CD14-positive monocyte (primary cell): ENCODE measurements at regions not wholly inside any gene's neighbourhood (a gene's known extent, or its start where the extent isn't known, plus 50 kb on each side); places are given as distances from the start of the nearest gene placed in this dataset.

Experiments used
- DNase-seq, 3 donors: peaks; one replicate each; pipeline ENCODE4 v3.0.0-alpha.2; 2011 to 2022
- H2AFZ ChIP-seq: 2 replicates; pipeline ENCODE4 v1.6.0; 2012; ENCODE audit warnings: mild to moderate bottlenecking, low read depth, low read length, inconsistent platforms; ENCODE audit not compliant: insufficient read depth, poor library complexity, severe bottlenecking
- H3K27ac ChIP-seq, 2 donors: 1 replicate in 1 of 2; 2 replicates in 1 of 2; pipeline ENCODE4 v1.5.1; 2012 to 2013; ENCODE audit warnings: low read length in 2 of 2, control low read depth in 1 of 2, inconsistent platforms in 1 of 2, low read depth in 1 of 2, mild to moderate bottlenecking in 1 of 2
- H3K27me3 ChIP-seq, 2 donors: one replicate each; pipeline versions ENCODE4 v1.6.0 to v1.6.1; 2011 to 2013; ENCODE audit warnings: low read length in 2 of 2; ENCODE audit not compliant: control insufficient read depth in 2 of 2, insufficient read depth in 2 of 2
- H3K36me3 ChIP-seq, 2 donors: replicated peaks in 1 of 2; 1 replicate in 1 of 2; 2 replicates in 1 of 2; pipeline versions ENCODE4 v1.5.1 to v1.6.1; 2012 to 2013; ENCODE audit warnings: low read length in 2 of 2, control low read depth in 1 of 2, inconsistent platforms in 1 of 2, mild to moderate bottlenecking in 1 of 2; ENCODE audit not compliant: insufficient read depth in 2 of 2, control insufficient read depth in 1 of 2
- H3K4me1 ChIP-seq, 2 donors: 1 replicate in 1 of 2; 2 replicates in 1 of 2; pipeline versions ENCODE4 v1.5.1 to v1.6.1; 2012 to 2013; ENCODE audit warnings: low read length in 2 of 2, control low read depth in 1 of 2, inconsistent platforms in 1 of 2, mild to moderate bottlenecking in 1 of 2, moderate library complexity in 1 of 2; ENCODE audit not compliant: insufficient read depth in 2 of 2, control insufficient read depth in 1 of 2
- H3K4me2 ChIP-seq: replicated peaks from 2 replicates; pipeline ENCODE3; 2012; ENCODE audit warnings: low read length, moderate library complexity, mild to moderate bottlenecking; ENCODE audit not compliant: poor library complexity, severe bottlenecking; ENCODE audit errors: extremely low read depth
- H3K4me3 ChIP-seq, 3 experiments: fragments of 200-600 bp in 1 of 3; sonication (generic) in 1 of 3; replicated peaks in 1 of 3; 1 replicate in 2 of 3; 2 replicates in 1 of 3; pipeline ENCODE4 v1.5.1; 2011 to 2013; ENCODE audit warnings: low read length in 3 of 3, mild to moderate bottlenecking in 3 of 3, control low read depth in 2 of 3, low read depth in 2 of 3, inconsistent platforms in 1 of 3, moderate library complexity in 1 of 3
- H3K79me2 ChIP-seq: 2 replicates; pipeline ENCODE4 v1.6.0; 2012; ENCODE audit warnings: mild to moderate bottlenecking, control low read depth, inconsistent platforms, low read length, moderate library complexity; ENCODE audit not compliant: insufficient read depth
- H3K9ac ChIP-seq: 2 replicates; pipeline ENCODE4 v1.6.0; 2017; ENCODE audit warnings: low read length, mild to moderate bottlenecking; ENCODE audit not compliant: insufficient read depth, poor library complexity, severe bottlenecking
- H3K9me3 ChIP-seq, 2 donors: replicated peaks in 1 of 2; 1 replicate in 1 of 2; 2 replicates in 1 of 2; pipeline versions ENCODE4 v1.5.1 to v1.6.1; 2012 to 2013; ENCODE audit warnings: low read length in 2 of 2, control low read depth in 1 of 2; ENCODE audit not compliant: control insufficient read depth in 1 of 2, insufficient read depth in 1 of 2
- H4K20me1 ChIP-seq: 2 replicates; pipeline ENCODE4 v1.6.0; 2012; ENCODE audit warnings: mild to moderate bottlenecking, low read length, control low read depth, moderate library complexity; ENCODE audit not compliant: insufficient read depth
- H3K27ac Mint-ChIP-seq, 7 donors: one replicate each; pipeline ENCODE4 v1.8.0; 2020; ENCODE audit warnings: mild to moderate bottlenecking in 7 of 7, mixed read lengths in 7 of 7, moderate library complexity in 6 of 7, inconsistent platforms in 2 of 7
- H3K27me3 Mint-ChIP-seq, 3 donors: one replicate each; pipeline ENCODE4 v1.8.0; 2021 to 2022; ENCODE audit warnings: low read depth in 3 of 3, mild to moderate bottlenecking in 3 of 3, mixed read lengths in 3 of 3, moderate library complexity in 3 of 3, inconsistent platforms in 1 of 3
- H3K36me3 Mint-ChIP-seq, 2 donors: one replicate each; pipeline ENCODE4 v1.8.0; 2020; ENCODE audit warnings: mixed read lengths in 2 of 2, inconsistent platforms in 1 of 2, mild to moderate bottlenecking in 1 of 2
- H3K4me1 Mint-ChIP-seq: one replicate; pipeline ENCODE4 v1.8.0; 2020; ENCODE audit warnings: mild to moderate bottlenecking, mixed read lengths
- H3K4me3 Mint-ChIP-seq, 2 donors: one replicate each; pipeline ENCODE4 v1.8.0; 2020; ENCODE audit warnings: mild to moderate bottlenecking in 2 of 2, mixed read lengths in 2 of 2, moderate library complexity in 1 of 2
- H3K9me3 Mint-ChIP-seq, 7 donors: one replicate each; pipeline ENCODE4 v1.8.0; 2020 to 2022; ENCODE audit warnings: mixed read lengths in 7 of 7, mild to moderate bottlenecking in 6 of 7, moderate library complexity in 6 of 7, inconsistent platforms in 2 of 7
- WGBS: methylation state at CpG from one replicate; pipeline ENCODE4 v1.1.5; 2013; ENCODE audit warnings: missing lambda C conversion rate; ENCODE audit not compliant: insufficient coverage; 5-methylcytosine and 5-hydroxymethylcytosine counted together
- intact Hi-C, 2 donors: fragments of 100-400 bp; cut with micrococcal nuclease; formaldehyde crosslinking; loops; one replicate each; pipeline versions ENCODE4 v1.15.0 to v1.15.1; 2023
- TF ChIP-seq, protein P1 (sequence below): fragments of 200-600 bp; IDR thresholded peaks from one replicate; pipeline ENCODE4 v1.8.0; 2022; ENCODE audit warnings: antibody characterized with exemption, mild to moderate bottlenecking

DNA sequence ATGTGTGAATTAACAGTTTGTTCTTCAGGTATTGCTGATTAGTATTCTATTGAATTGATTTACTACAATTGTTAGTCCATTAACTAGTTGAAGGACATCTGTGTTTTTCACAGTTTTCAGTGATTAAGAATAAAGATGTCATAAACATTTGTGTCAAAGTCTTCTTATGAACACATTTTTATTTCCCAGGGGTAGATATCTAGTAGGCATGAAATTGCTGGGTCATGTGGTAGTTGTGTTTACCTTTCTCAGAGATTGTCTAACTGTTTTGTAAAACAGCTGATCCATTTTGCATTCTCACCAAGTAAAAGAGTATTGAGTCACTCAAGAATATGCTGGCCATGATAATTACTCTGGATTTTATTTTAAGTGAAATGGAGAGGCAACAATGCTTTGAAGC is 1145.3 kb downstream of the FSCB start:
- no peak overlapping the region for H3K27ac Mint-ChIP-seq
- no peaks in the 10 kb centered on the region for H3K27me3 ChIP-seq
- intact Hi-C loops, result no loop called here

DNA sequence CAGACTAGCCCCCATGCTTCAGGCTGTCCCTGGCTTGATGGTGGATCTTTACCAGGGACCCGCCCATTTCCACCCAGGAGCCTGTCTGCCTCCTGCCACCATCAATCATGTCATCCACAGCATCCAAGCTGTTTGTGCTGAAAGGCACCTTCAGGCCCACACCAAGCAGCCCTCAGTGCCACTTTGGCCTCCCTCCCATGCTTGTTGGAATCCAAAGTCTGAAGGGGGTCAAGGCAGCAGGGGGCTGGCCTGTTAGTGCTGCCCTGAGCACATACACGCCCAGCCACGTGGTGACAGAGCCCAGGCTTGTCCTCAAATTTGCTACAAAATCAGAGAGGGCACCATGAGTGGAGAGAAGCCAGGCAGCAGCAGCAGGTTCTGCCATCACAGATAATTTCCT is 1146.8 kb downstream of the FSCB start:
- Histone ChIP-seq H3K27me3 (no peaks in the 10 kb centered on the region), H3K9ac (no peak overlapping the region), H3K9me3 (peaks cover 6 to 11% of the 10 kb centered on the region in 2 donors), H3K79me2 (no peaks in the 10 kb centered on the region), H2AFZ (no peak overlapping the region), H3K36me3 (no peaks in the 10 kb centered on the region), H3K4me2 (no peak overlapping the region), H4K20me1 (no peaks in the 10 kb centered on the region), H3K4me3 (no peak overlapping the region), H3K27ac (no peak overlapping the region), H3K4me1 (no peaks in the 10 kb centered on the region)
- H3K27ac Mint-ChIP-seq, result no peak overlapping the region
- intact Hi-C loops, result no loop called here
- H3K9me3 Mint-ChIP-seq, result peaks cover 0 to 11% (median 3%) of the 10 kb centered on the region in 7 donors
- 70% methylated on average over 3 of the region's 3 CpGs for WGBS
- H3K36me3 Mint-ChIP-seq, result no peaks in the 10 kb centered on the region
- H3K4me1 Mint-ChIP-seq, result no peaks in the 10 kb centered on the region
- DNase-seq, result no peak
- TF ChIP-seq, protein P1, sequence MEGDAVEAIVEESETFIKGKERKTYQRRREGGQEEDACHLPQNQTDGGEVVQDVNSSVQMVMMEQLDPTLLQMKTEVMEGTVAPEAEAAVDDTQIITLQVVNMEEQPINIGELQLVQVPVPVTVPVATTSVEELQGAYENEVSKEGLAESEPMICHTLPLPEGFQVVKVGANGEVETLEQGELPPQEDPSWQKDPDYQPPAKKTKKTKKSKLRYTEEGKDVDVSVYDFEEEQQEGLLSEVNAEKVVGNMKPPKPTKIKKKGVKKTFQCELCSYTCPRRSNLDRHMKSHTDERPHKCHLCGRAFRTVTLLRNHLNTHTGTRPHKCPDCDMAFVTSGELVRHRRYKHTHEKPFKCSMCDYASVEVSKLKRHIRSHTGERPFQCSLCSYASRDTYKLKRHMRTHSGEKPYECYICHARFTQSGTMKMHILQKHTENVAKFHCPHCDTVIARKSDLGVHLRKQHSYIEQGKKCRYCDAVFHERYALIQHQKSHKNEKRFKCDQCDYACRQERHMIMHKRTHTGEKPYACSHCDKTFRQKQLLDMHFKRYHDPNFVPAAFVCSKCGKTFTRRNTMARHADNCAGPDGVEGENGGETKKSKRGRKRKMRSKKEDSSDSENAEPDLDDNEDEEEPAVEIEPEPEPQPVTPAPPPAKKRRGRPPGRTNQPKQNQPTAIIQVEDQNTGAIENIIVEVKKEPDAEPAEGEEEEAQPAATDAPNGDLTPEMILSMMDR, result no peak
- H3K4me3 Mint-ChIP-seq, result no peak overlapping the region
- H3K27me3 Mint-ChIP-seq, result no peaks in the 10 kb centered on the region

More for the DNA sequence above, 1145.3 kb downstream of the FSCB start:
- Histone ChIP-seq H3K4me2 (no peak overlapping the region), H3K4me1 (no peaks in the 10 kb centered on the region), H4K20me1 (no peaks in the 10 kb centered on the region), H3K27ac (no peak overlapping the region), H3K36me3 (no peaks in the 10 kb centered on the region), H3K4me3 (no peak overlapping the region), H3K9me3 (peaks cover 6 to 11% of the 10 kb centered on the region in 2 donors), H3K79me2 (no peaks in the 10 kb centered on the region), H2AFZ (no peak overlapping the region), H3K9ac (no peak overlapping the region)
- no peaks in the 10 kb centered on the region for H3K36me3 Mint-ChIP-seq
- H3K4me3 Mint-ChIP-seq, result no peak overlapping the region
- peaks cover 2 to 14% (median 6%) of the 10 kb centered on the region in 7 donors for H3K9me3 Mint-ChIP-seq
- H3K4me1 Mint-ChIP-seq, result no peaks in the 10 kb centered on the region
- no peaks in the 10 kb centered on the region for H3K27me3 Mint-ChIP-seq
- TF ChIP-seq, protein P1, result no peak
- DNase-seq, result no peak
